Cardiac fibroblast (primary cell): ENCODE measurements at regions not wholly inside any gene's neighbourhood (a gene's known extent, or its start where the extent isn't known, plus 50 kb on each side); places are given as distances from the start of the nearest gene placed in this dataset.

ENCODE experiments used
- DNase-seq, 2 donors: peaks; one replicate each; pipeline versions ENCODE4 v3.0.0 to v3.0.0-alpha.2; 2010; ENCODE audit warnings: low read depth in 2 of 2
- H3K4me3 ChIP-seq, 2 donors: replicated peaks in 1 of 2; 1 replicate in 1 of 2; 2 replicates in 1 of 2; pipeline ENCODE4 v1.5.1; 2011; ENCODE audit warnings: low read depth in 2 of 2, low read length in 2 of 2, mild to moderate bottlenecking in 2 of 2, moderate library complexity in 1 of 2
- TF ChIP-seq, protein P1 (sequence below): IDR thresholded peaks from one replicate; pipeline ENCODE4 v1.5.1; 2011; ENCODE audit warnings: low read depth, mild to moderate bottlenecking, low read length, inconsistent platforms

DNA sequence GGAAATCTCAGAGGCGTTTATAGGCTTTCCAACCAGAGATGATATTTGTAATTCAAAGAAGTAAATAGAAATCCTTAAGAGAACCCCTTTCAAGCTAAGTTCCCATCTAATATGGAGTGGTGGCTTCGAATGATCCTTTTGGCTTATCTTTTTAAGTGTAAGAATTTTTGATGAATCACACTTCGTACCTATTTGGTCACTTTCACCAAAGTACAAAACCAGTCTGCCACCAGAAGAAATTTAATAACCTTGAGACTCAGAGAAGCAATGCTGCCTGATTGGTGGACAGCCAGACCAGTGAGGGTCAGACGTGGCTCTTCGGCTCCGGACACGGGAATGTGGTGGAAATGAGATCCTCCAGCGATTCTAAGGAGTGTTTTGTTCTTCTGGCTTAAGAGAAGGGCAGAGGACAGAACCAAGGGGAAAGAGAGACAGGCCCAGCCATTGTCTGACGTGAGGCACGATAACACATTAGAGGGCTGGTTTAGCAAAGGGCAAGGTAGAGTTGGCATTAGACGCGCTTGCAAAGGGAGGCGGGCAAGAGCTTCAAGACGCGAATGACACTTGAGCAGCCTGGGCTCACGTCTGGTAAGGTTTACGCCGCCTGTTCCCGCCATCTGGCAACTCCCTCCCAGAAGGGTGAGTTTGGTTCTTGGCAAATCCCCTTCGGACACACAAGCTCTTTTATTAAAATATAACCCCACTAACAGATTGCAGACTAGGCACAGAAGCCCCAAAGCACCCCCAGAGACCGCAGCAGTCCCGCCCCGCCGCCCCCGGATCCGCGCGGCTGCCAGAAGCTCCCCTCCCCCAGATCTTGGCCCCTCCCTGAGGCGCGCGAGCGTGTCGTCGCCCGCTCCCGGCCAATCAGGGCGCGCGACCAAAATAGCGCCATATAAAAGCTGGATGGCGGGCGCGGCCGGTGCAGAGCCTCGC, 50.0 kb upstream of the EZR start:
- H3K4me3 ChIP-seq = peak overlapping the region; percentile 51 to 56
- TF ChIP-seq, protein P1, sequence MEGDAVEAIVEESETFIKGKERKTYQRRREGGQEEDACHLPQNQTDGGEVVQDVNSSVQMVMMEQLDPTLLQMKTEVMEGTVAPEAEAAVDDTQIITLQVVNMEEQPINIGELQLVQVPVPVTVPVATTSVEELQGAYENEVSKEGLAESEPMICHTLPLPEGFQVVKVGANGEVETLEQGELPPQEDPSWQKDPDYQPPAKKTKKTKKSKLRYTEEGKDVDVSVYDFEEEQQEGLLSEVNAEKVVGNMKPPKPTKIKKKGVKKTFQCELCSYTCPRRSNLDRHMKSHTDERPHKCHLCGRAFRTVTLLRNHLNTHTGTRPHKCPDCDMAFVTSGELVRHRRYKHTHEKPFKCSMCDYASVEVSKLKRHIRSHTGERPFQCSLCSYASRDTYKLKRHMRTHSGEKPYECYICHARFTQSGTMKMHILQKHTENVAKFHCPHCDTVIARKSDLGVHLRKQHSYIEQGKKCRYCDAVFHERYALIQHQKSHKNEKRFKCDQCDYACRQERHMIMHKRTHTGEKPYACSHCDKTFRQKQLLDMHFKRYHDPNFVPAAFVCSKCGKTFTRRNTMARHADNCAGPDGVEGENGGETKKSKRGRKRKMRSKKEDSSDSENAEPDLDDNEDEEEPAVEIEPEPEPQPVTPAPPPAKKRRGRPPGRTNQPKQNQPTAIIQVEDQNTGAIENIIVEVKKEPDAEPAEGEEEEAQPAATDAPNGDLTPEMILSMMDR = no peak
- DNase-seq = no peak
